CD4-positive, alpha-beta T cell treated with Interleukin-17A for 4 hours (primary cell): ENCODE measurements at regions not wholly inside any gene's neighbourhood (a gene's known extent, or its start where the extent isn't known, plus 50 kb on each side); places are given as distances from the start of the nearest gene placed in this dataset.
"Not testable (repeated sequence)": the region's sequence is repeated elsewhere in the genome, so short reads cannot be mapped to it uniquely, and the experiment has no call there.

Source experiments
- DNase-seq: peaks from one replicate; pipeline ENCODE4 v3.0.0-alpha.2; 2020; ENCODE audit warnings: mixed read lengths

- DNase-seq: no peak
Measured at GRCh38 chr3:87564438-87564837, 288.1 kb upstream of the POU1F1 start.

- DNase-seq: no peak
Measured at GRCh38 chr3:87563712-87564111, 287.3 kb upstream of the POU1F1 start.

DNA sequence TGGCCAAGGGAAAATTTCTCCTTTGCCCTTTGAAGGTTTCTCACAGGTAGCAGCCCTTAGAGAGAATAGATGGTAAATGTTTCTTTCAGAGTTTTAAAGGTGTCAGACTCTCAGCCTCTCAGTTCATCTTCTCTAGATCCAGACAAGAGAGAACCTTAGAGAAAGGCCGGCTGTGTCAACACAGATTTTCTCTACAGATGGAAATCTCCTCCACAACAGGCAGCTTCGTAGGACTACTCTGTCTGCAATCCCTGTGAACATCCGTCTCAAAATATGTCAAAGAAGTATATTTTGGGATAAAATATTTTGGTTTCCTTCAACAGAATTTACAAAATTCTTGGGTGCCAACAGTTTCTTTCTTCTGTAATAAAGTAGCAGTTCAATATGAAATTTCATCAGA is 282.1 kb upstream of the POU1F1 start:
- no peak for DNase-seq

GRCh38 chr3:87555290-87555689 is 278.9 kb upstream of the POU1F1 start:
- no peak for DNase-seq

DNA sequence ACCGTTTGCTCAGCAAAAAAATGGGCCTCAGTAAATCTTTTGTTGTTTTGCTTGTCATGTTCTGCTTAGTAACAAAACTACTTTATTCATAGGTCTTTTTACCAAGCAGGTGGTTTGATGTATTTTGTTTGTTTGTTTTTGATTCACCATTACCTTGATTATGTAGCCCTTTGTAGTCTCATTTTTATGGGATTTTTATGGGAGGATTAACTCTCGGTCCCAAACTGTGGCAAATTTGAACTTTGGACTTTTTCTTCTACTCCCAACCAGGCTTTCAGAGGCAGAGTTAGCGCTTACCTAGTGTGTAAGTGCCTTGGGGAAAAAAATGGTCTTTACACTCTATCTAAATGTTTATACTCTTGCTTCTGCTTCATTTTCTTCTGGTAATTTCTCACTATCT is 276.7 kb upstream of the POU1F1 start:
- no peak for DNase-seq

- no peak for DNase-seq
Measured at GRCh38 chr3:87550892-87551291, 274.5 kb upstream of the POU1F1 start.

GRCh38 chr3:87549208-87549607 is 272.8 kb upstream of the POU1F1 start:
- no peak for DNase-seq

GRCh38 chr3:87548271-87548670 is 271.9 kb upstream of the POU1F1 start:
- DNase-seq: no peak

GRCh38 chr3:87546216-87546615 is 269.8 kb upstream of the POU1F1 start:
- DNase-seq: no peak

DNA sequence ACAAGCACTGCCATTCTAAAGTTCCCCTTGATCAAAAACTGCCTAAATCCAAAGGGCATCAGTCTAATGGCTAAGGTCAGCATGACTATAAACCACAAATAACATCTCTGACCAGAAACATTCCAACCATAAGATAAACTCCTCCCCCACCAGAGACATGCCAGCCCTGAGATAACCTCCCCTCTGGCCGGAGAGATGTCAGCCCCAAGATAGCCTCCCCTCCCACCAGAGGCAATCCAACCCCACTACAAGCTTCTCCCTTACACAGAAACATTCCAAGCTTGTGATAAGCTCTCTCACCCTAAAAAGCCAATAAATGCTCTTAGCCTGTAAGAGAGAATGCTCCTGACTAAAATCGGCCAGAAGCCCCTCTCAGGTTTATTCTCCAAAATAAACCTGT is 267.0 kb upstream of the POU1F1 start:
- not testable (repeated sequence) for DNase-seq

GRCh38 chr3:87541723-87542122 is 265.3 kb upstream of the POU1F1 start:
- DNase-seq: no peak

- not testable (repeated sequence) for DNase-seq
Measured at GRCh38 chr3:87538722-87539121, 262.3 kb upstream of the POU1F1 start.

- DNase-seq: no peak
Measured at GRCh38 chr3:87509401-87509800, 233.0 kb upstream of the POU1F1 start.

GRCh38 chr3:87508921-87509320 is 232.5 kb upstream of the POU1F1 start:
- DNase-seq: no peak

GRCh38 chr3:87507753-87508152 is 231.4 kb upstream of the POU1F1 start:
- no peak for DNase-seq

DNA sequence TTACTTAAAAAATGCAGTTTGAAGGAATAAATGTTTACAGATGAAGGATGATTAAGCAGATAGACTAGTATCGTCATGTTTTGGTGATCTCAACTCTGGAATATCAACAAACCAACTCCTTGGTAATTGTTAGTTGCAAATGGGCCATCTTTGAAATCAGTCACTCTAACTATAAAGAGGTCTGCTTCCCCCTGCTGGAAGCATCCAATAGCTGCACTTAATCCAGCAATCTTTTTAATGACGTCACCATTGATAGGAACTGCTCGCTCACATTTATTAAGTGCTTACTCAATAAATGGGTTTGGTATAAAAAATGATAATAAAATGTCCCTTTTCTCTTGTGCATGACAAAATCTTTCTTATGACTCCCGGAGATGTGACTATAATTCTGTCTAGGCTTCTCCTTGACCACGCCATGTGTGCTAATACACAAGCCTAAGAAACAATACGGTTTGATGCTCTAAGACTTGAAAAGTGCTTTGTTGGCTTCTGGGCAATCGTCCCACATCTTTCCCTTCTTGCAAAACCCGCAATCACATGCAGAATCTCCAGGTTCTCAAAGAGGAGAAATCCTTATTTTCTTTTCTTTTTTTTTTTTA is 227.6 kb upstream of the POU1F1 start:
- no peak for DNase-seq

DNA sequence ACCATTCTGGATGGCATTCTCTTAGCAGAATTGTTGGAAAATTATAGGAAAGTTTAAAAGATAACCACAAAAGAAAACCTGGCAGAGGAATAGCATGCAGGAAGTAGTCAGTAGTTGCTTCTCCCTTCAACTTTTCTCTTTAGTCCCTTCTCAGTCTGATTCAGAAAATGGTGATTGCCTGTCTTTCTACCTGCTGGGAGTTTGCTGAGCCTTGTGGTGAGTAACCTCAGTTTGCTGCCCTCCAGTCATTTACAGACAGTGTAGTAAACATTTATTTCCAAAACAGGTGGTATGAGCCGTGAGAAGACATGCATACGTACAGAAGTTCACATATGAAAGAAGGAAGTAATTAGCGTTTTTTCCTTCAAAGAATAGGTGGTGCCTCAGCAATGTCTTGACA is 224.7 kb upstream of the POU1F1 start:
- DNase-seq: no peak

GRCh38 chr3:87498358-87499080 is 222.1 kb upstream of the POU1F1 start:
- DNase-seq: no peak

GRCh38 chr3:87495938-87496337 is 219.6 kb upstream of the POU1F1 start:
- DNase-seq: no peak

GRCh38 chr3:87494264-87494663 is 217.9 kb upstream of the POU1F1 start:
- no peak for DNase-seq

DNA sequence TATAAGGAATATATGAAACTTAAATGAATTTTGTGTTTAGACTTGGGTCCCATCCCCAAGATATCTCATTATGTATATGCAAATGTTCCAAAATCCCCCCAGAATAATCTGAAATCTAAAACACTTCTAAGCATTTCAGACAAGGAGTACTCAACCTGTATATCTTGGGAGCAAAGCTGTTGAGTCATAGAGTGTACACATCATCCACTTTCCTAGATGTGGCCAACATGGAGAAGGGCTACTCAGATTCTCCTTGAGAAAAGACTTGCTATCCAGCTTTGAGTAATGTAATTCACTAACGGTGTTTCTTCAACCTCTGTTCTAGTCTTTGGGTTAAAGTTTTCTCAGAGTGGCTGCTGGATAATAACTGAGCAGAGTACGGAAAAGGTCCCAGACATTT is 215.5 kb upstream of the POU1F1 start:
- no peak for DNase-seq

DNA sequence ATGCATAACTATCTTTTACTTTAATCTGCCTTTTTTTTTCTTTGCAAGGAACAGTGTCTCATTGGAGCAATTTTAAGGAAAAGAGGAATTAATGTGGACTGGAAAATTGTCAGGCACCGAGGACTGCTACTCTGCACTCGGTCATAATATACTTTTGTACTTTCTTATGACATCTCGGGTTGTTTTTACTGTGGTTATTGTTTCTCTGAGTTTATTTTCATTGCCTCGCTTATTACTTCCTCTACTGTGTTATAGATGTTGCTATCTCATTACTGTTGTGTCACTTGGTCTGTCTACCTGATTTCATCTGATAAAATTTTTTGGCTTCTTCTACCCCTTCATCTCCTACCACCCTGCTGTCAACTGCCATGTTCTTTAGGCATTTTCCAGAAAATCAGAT is 213.5 kb upstream of the POU1F1 start:
- no peak for DNase-seq

DNA sequence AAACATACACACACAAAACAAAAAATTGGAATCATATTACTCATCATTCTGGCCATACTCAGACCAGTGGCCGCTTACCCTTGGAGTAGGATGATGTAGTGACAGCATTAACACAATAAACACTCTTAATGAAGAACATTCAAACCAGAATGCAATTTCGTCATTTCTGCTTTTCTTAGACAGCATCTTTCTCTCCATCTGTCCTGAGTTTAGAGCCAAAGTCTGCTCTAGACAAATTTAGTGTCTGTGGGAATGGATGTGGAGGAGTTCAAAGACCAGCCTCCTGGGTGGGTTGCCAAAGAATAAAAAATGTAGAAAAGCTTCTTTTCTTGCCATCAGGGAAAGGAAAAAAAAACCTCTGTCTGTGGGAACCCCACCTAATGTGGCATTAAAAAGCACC is 212.4 kb upstream of the POU1F1 start:
- no peak for DNase-seq

- not testable (repeated sequence) for DNase-seq
Measured at GRCh38 chr3:87486635-87487034, 210.3 kb upstream of the POU1F1 start.

DNA sequence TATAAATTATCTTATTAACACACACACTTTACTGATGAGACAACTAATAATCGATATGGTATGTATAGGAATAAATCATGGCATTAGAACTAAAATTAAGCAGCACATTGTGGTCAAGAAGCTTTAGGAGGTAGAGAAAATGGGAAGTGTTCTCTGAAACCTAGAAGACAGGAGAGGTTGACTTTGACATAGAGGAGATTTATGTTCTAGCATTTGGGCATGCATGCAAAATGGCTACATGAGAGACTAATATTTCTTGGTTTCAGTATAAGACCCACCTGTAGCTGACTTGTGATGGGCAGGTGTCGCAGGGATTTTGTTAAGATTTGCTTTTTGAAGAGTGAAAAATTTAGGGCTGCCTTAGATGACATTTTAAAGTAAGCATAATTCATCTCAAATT is 209.7 kb upstream of the POU1F1 start:
- DNase-seq: no peak
